Lower lobe of right lung (tissue), 2 donors: ENCODE measurements at regions not wholly inside any gene's neighbourhood (a gene's known extent, or its start where the extent isn't known, plus 50 kb on each side); places are given as distances from the start of the nearest gene placed in this dataset.

Source experiments
- ATAC-seq, 2 donors: fragments of 200-7000 bp; cut with Tn5 transposase; one replicate each; pipeline ENCODE4 v1.9.1; 2020 to 2022; ENCODE audit warnings: mild to moderate bottlenecking in 2 of 2, moderate library complexity in 2 of 2
- DNase-seq: peaks from one replicate; pipeline ENCODE4 v3.0.0-alpha.2; 2020
- H3K27ac ChIP-seq: fragments of 200-600 bp; one replicate; pipeline ENCODE4 v1.8.0; 2022
- H3K27me3 ChIP-seq: fragments of 200-600 bp; one replicate; pipeline ENCODE4 v1.8.0; 2022; ENCODE audit warnings: low read depth
- H3K36me3 ChIP-seq: fragments of 200-600 bp; one replicate; pipeline ENCODE4 v1.8.0; 2022; ENCODE audit warnings: mild to moderate bottlenecking
- H3K4me1 ChIP-seq: fragments of 200-600 bp; one replicate; pipeline ENCODE4 v1.8.0; 2022
- H3K4me3 ChIP-seq: fragments of 200-600 bp; one replicate; pipeline ENCODE4 v1.8.0; 2022; ENCODE audit warnings: mild to moderate bottlenecking
- H3K9me3 ChIP-seq: fragments of 200-600 bp; one replicate; pipeline ENCODE4 v1.8.0; 2022
- CTCF ChIP-seq: fragments of 200-600 bp; IDR thresholded peaks from one replicate; pipeline ENCODE4 v1.8.0; 2022; ENCODE audit warnings: antibody characterized with exemption, mild to moderate bottlenecking
- intact Hi-C: fragments of 100-400 bp; cut with DNase I; formaldehyde crosslinking; loops from one replicate; pipeline ENCODE4 v1.11.0; 2022
- donor health status: DM: no; HTN: yes; CAD: no; lungs with severe emphysema.

DNA sequence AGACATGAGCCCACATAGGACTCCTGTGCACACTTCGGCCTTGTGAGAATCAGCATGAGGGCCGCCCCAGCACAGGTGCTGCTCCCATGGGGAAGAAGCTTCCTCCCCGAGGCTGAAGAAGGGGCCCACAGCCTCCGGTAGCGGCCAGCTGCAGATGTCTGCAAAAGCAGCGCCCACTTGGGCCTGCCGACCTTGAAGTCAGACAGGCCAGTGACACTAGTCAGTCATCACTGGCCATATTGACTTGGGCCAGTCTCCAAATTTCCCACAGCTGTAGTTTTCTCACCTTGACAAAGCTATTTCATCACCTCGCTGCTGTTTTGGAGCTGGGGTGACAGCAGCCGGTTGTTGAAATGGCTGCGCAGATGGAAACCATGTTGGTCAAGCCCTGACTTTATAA is 83.0 kb downstream of the RIPK4 start:
- intact Hi-C loops, result no loop called here
- no peak overlapping the region for H3K4me3 ChIP-seq
- no peak for ATAC-seq
- no peaks in the 10 kb centered on the region for H3K36me3 ChIP-seq
- H3K4me1 ChIP-seq, result peaks cover 19% of the 10 kb centered on the region
- H3K27ac ChIP-seq, result no peak overlapping the region
- H3K27me3 ChIP-seq, result no peaks in the 10 kb centered on the region
- no peak for TF ChIP-seq CTCF
- DNase-seq, result no peak
- no peaks in the 10 kb centered on the region for H3K9me3 ChIP-seq

DNA sequence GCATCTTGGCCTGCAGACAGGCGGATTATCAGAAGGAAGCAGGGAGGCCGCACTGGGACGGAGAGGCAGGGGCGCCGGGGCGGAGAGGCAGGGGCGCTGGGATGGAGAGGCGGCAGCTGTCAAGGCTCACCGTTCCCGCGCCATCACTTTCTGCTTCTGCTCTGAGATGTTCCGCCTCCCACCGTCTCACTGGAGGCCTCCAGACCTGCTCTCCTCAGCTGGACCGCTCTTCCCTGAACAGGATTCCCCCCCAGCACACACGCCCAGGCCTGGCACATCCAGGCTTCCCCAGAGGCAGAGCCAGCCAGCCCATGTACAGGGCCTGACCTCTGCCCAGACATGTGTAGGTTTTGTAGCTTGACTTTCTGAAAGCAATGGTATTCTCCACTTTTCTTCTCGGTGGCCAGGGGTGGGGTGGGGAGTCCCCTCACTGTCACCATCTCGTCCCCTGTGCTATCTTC is 84.1 kb downstream of the RIPK4 start:
- Histone ChIP-seq H3K9me3 (no peaks in the 10 kb centered on the region), H3K27ac (no peak overlapping the region), H3K4me1 (peaks cover 29% of the 10 kb centered on the region), H3K36me3 (no peaks in the 10 kb centered on the region), H3K4me3 (no peak overlapping the region), H3K27me3 (no peaks in the 10 kb centered on the region)
- no peak for DNase-seq
- no peak for ATAC-seq
- TF ChIP-seq CTCF, result no peak
- intact Hi-C loops, result no loop called here

DNA sequence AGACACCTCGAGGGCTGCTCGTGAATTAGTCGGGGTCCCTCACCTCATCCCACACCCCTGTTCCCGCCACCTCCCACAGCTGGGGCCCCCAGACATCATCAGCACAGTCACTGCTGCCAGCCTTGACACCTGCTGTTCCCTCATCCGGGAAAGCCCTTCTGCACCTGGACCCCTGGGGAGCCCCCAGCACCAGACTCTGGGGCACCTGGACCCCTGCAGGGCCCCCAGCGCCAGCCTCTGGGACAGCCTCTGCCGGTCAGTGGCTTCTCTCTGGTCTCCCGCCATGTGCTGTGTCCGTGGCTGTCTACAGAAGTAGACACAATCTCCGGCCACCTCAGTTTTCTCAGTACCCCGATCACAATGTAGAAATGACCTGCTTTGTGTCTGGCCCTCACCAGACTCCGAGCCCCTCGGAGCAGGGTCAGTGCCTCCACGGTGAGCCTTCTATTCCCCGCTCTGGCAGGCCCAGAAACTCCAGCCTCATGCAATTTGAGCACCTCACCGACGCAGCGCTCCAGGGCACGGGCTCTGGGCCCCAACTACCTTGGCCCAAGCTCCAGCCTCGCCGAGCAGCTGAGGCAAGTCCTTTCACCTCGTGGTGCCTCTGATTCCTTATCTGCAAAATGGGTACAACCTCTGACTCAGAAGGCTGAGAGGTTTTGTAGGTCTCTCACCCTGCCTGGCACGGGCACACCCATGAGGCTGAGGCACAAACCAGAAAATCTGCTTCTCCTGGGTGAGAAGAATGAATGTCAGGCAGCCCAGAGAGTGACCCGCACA is 84.7 kb downstream of the RIPK4 start:
- no peaks in the 10 kb centered on the region for H3K9me3 ChIP-seq
- no peak overlapping the region for H3K27ac ChIP-seq
- no peaks in the 10 kb centered on the region for H3K36me3 ChIP-seq
- DNase-seq (no peak), ATAC-seq (no peak)
- H3K27me3 ChIP-seq, result no peaks in the 10 kb centered on the region
- no peak overlapping the region for H3K4me3 ChIP-seq
- peaks cover 32% of the 10 kb centered on the region for H3K4me1 ChIP-seq
- intact Hi-C loops, result no loop called here
- TF ChIP-seq CTCF, result no peak

GRCh38 chr21:41681348-41681801 is 85.5 kb downstream of the RIPK4 start:
- DNase-seq (no peak), ATAC-seq (no peak)
- Histone ChIP-seq H3K27ac (peak overlapping the region; percentile 60), H3K36me3 (no peaks in the 10 kb centered on the region), H3K4me3 (no peak overlapping the region), H3K9me3 (no peaks in the 10 kb centered on the region), H3K27me3 (no peaks in the 10 kb centered on the region), H3K4me1 (peaks cover 32% of the 10 kb centered on the region)
- intact Hi-C loops, result no loop called here
- TF ChIP-seq CTCF, result no peak

GRCh38 chr21:41680444-41681347 is 86.2 kb downstream of the RIPK4 start:
- H3K36me3 ChIP-seq, result no peaks in the 10 kb centered on the region
- no peaks in the 10 kb centered on the region for H3K27me3 ChIP-seq
- H3K4me3 ChIP-seq, result no peak overlapping the region
- no peak for ATAC-seq
- H3K9me3 ChIP-seq, result no peaks in the 10 kb centered on the region
- DNase-seq, result no peak
- H3K4me1 ChIP-seq, result peaks cover 32% of the 10 kb centered on the region
- intact Hi-C loops, result no loop called here
- peak overlapping the region; percentile 60 for H3K27ac ChIP-seq
- TF ChIP-seq CTCF, result no peak
